NCI-H2107 treated with DMSO at 0.1 percent for 48 hours (cell line): ENCODE measurements at regions not wholly inside any gene's neighbourhood (a gene's known extent, or its start where the extent isn't known, plus 50 kb on each side); places are given as distances from the start of the nearest gene placed in this dataset.
A peak's percentile ranks its signal among the peaks of the same experiment; 100 is the strongest.

Source experiments
- DNase-seq: peaks from one replicate; lab custom pipeline; 2025; ENCODE audit not compliant: unreplicated experiment; lab: John Stamatoyannopoulos, UW

DNA sequence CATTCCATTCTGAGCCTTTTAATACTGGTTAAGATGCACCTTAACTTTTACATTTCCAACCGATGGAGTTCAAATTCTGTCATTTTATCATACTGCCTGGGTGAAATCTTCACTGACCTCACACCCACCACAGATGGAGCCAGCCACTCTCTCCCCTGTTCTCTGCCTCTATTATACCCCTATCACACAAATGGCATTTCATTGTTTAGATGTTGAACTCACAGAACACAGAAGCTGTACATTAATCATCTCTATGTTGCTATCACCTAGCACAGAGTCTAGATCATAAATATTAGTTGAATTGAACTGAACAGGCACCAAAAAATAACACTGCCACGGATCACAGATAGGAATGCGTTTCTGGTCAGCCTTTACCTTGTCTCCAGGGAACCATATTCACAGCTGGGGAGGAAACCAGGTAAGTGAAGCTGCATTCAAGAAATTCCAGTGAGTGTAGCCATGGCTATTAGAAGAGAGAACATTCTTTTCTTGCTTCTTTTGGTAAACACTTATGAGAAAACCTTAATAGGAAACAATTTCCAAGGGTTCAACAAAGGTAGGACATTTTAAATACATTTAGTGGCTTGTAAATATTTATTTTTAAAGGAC lies 194.9 kb upstream of the RMST start:
- DNase-seq: no peak

DNA sequence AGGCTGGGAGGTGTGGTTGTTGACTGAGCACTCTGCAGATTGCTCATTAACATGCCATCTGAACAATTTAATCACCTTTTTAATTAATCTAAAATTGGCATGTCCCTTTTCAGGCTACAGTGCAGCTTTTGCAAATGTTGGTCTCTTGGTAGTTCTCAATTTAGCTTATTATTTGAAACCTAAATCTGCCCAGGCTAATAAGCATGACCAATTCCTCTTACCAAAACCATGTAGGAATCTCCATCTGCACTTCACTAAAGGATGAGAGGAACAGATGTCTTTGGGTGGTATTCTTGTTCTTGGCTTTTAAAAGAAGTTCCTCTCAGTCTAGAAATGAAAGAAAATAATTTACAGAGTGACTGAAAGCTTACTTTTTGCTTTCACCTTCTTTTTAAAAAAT lies 190.1 kb upstream of the RMST start:
- no peak for DNase-seq

DNA sequence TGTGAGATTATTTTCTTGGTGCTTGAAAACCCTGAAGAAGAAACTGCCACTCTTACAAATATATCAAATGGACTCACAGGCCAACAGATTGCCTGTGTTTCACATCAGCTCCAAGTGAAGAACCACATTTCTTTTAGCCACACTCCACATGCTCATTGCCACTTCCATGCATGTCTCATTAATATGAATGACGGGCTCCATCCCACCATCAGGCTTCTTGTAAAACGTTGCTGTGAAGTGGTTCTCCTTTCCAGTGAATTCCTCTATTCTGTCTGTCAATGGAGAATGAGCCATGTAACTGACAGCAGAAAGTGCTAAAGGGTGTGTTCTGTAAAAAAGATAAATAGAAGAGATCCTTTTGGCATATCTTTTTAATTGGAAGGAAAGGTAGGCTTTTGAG lies 188.2 kb upstream of the RMST start:
- no peak for DNase-seq

DNA sequence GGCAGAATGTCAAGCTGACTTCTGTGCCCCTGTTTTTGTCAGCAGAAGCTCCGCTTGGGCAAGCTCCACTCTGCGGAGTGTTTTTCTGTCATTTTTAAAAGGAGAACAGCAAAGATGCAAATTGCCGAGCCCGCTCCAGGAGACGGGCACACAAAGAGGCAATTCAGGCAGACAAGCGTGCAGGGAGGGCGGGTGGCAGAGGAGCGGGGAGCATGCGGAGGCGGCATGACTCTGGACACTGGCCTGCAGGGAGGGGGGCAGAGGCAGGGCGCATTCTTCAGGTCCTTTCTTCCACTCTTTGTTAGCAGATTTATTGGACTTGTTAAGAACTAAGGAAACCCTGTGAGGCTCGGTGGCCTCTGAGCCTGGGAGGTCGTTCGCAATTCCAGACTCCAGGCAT lies 187.3 kb upstream of the RMST start:
- no peak for DNase-seq

DNA sequence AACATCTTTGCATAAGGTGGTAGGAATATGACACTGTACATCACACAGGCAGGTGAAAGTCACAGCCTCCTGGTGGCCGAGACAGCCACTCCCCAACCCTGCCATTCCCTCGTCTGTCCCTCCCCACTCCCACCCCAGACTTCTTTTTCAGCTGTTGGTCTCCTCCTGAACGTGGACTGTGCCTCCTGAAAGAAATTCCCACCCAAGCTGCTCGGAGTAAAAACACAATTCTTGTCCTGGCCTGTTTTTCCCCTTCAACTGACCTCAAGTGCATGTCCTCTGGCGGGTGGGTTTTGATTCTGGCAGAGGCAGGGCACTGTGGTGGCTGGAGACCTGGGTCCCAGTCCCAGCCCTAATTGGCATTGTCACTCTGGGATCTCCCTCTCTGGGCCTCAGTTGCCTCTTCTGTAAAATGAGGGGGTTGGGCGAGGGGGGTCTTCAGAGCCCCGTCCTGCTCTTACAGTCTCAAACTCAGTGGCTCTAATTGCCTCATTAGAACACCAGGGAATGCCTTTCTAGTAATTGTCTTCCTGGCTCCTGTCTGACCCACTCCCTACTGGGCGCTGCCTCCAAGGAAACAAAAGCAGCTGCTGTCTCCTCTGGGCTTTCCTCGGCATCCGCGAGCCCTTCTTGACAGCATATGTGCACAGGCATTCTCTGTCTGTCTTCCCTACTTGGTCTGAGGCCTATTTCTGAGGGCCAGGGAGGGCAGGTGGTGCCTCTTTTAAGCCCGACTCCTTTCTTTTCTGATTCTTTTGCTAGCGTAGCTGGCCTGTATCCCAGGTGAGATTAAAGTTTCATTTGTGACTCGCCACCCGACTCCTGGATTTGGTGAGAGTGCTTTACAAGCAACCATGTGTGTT lies 186.6 kb upstream of the RMST start:
- DNase-seq: peak; percentile 72

DNA sequence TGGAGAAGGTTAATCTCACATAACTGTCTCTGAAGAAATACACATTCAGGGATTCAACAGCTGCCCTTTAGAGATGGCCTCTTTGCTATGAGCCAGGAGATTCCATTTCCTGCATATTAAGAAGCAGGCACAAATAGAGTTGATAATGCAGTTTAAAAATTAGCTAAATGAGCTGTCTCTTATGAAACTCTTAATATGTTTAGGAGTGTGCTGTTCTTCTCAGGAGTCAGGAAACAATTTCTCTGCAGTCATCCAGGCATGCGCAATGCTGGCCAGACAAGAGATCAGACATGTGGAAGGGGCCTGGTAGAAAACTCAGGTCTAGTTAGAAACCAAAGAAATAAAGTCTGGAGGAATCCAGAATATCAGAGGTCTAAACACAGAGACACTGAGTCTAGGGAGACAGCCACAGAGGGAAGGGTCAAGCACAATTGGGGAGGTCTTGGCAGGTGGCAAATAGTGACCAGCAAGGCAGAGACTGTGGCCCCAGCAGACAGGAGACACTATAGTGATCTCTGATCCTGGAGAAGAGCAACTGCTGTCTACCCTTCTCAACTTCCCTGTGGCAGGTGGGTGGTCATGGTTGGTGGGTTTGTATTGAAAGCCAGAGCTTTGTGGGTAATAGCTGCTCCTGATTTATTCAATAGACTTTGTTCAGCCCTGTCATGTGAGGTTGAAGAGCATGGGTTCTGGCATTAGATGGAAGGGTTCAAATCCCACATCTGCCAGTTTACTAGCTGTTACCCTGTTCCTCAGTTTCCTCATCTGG lies 185.8 kb upstream of the RMST start:
- DNase-seq: no peak

DNA sequence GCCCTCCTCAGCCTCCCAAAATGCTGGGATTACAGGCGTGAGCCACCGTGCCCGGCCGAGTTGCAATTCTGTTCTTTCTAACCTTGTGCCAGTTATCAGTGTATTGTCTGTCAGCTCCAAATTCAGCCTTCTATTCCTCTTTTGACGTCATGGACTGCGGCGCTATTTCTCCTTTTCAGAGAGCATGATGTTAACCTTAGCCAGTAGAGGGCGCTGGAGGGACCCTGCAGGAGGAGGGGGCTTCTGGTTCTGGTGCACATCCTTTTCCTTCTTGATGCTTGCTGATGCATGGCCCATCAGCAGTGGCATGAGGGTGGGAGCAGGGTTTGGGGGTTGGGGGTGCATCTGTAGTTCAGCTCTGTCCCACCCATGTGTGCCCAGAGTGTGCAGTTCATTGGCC lies 179.3 kb upstream of the RMST start:
- DNase-seq: no peak

DNA sequence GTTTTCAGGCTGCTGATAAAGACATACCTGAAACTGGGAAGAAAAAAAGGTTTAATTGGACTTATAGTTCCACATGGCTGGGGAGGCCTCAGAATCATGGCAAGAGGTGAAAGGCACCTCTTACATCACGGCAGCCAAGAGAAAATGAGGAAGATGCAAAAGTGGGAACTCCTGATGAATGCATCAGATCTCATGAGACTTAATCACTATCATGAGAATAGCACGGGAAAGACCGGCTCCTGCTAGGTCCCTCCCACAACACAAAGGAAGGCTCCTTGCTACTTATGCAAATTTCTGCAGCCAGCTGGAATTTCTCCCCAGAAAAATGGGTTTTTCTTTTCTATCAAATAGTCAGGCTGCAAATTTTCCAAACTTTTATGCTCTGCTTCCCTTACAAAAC lies 174.1 kb upstream of the RMST start:
- DNase-seq: no peak

DNA sequence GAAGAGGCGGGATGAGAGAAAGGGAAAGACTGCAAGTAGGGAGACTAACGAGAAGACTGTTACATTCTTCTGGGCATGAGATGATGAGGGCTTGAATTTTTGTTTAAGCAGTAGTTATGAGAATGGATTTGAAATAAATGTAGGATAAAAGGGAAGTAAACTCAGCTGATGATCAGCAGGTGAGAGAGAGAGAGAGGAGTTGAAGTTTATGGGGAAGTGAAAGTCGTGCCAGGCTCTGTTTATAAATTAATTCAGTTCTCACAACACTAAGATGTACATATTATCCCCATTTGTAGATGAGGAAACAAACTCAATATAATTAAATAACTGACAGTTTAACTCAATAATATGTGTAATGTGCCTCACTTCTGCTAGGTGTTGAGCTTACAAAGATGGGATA lies 170.0 kb upstream of the RMST start:
- no peak for DNase-seq

DNA sequence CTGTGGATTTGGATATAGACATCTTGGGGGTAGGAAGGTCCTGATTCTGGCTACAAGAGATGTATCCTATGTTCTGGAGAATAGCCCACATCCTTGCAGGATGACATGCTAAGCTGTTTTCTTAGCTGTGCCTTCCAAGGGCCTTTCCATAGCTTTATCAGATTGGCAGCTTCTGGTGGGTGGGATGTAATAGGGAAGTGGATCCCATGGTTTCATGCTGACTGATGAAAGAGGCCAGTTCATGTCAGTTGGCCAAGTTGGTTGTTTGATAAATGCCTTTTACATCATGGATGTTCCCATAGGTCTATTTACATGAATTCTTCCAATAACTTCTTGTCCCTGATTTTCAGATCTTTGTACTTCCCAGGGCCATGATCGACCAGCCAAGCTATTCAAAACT lies 169.1 kb upstream of the RMST start:
- DNase-seq: no peak

DNA sequence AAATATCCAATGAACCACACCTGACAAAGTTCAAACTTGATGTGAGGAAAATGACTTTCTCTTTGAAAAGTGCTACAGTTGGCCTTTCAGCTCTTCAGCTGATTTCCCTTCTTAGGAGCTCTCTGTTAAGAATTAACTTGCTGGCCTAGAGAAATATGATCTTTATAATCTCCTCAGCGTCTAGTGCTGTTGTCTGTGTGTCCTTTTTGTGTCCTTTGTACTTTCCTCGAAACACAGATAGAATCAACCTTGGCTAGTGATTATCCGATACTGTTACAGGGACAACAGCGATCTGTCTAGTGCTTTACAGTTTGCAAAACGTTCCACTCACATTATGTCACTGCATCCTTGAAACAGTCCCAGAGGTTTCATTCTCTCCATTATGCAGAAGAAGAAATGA lies 162.8 kb upstream of the RMST start:
- DNase-seq: no peak

DNA sequence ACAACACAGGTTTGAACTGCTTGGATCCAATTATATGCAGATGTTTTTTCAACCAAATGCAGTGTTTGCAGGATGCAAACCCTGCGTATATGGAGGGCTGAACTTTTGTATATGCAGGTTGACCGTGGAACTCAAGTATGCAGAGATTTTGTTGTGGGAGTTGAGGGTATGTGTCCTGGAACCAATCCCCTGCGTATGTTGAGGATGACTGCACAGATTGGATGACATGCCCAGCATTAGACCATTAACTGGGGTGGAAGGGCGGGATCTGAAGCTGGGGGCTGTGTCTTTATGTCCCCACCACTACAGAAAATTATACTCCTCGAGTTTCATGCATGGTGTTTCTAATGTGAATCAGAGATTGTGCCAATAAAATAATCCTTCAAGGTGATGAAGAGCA lies 162.2 kb upstream of the RMST start:
- no peak for DNase-seq

DNA sequence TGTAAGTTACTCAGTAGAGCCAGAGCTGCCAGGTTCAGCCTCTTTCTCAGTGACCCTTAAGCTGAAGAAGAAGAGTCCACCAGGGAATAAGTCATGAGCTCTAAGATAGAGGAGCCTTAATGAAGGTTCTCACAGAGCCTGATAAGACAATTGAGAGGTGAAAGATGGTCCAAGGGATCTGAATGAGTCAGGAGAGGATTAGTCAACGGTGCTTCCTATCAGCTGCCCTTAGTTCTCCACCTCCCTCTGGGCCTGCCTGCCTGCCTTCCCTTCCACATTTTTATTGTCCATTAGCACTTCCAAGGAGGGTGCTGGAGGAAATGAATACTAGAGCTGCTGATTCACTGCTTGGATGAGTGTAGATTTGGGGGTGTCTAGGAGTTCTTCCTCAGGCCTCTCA lies 161.7 kb upstream of the RMST start:
- DNase-seq: no peak

DNA sequence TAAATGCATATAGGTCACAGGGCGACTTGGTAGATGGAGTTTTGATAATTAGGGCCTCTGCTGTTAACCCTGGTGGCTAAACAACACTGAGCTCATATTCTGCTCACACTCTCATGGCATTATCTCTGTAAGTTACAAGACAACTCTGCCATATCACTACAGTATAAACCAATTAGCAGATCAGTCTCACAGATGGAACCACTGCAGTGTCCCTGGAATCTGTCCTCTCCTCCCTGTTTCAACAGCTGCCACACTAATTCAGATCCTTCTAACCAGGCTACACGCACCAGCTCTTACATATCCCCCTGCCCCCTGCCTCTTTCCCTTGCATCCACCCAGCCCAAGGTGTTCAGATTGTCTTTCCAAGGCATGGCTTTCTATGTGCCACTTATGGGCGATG lies 161.0 kb upstream of the RMST start:
- DNase-seq: no peak

DNA sequence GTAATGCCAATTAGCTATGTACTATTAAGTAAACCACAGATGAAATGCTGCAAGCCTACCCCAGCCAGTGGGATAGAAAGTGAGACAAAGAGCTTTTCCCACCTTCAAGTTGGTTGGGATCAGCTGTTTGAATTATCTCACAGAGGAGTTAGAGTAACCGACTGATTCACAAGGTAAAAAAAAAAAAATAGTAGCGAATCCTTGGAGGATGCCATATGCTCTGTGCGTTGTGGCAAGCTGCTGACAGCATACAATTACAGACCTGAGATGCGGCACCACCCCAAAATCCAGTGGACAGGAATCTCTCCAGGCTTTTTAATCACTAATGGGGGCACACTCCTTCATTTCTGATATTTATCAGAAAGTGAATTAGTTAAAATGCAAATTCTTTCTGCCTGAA lies 157.0 kb upstream of the RMST start:
- DNase-seq: no peak

DNA sequence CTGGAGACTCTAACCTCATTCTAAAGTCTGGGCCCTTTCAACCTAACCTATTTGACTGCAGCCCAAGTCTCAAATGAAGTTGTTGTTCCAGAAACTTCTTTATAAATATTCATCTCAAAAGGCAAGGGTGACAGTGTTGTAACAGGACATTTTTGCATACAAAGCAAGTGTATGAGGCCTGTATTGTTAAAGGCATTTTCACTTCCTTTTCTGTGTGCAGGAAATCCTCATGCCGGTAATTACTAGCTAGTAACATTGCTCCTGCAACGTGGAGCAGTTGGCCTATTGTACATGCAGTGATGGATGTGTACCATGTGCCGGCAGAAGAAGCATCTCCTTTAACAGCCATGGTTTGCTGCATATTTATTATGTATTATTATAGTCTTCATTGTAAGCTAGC lies 156.5 kb upstream of the RMST start:
- DNase-seq: no peak

DNA sequence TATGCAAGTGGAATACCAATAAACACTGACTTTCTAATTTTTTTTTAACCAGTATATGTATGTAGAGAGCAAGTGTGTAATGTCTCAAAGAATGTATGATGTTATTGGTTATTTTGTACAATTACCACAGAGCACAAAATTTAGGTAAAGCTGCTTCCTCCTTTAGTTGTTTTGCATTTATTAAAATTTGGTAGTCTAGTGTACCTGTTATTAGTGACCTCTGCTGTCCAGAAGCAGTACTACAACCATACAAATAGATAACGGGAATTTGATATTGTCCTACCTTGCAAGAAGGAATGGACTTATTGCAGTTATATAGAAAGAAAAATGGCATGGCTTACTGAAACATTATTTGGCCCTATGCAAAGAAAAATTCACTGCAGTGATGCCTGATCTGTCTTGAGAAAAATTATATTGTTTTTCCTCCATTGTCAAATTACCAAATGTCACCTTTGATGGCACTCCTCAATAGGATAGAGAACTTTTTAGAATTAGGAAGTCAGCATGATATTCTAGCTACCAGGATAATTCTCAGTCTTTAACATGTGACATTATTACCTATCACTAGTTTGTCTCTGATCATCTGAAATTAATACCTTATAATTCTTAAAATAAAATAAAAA lies 153.9 kb upstream of the RMST start:
- peak; percentile 47 for DNase-seq

DNA sequence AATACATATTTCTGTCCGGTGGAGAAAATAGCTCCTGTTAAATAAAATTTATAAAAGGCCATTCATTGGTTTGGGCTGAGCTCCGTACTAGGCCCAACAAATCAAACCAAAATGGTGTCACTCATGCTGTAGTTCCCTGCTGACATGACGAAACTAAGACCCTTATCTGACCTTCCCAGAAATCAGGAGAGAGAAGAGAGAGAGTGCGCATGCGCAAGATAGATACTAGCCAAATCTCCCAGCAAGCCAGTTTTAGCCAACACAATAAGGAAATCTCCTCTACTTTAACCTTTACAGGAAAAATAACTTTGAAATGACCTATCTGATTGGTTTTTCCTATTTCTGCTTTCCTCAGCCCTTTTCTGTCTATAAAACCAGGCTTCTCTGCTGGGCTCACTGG lies 152.7 kb upstream of the RMST start:
- no peak for DNase-seq

DNA sequence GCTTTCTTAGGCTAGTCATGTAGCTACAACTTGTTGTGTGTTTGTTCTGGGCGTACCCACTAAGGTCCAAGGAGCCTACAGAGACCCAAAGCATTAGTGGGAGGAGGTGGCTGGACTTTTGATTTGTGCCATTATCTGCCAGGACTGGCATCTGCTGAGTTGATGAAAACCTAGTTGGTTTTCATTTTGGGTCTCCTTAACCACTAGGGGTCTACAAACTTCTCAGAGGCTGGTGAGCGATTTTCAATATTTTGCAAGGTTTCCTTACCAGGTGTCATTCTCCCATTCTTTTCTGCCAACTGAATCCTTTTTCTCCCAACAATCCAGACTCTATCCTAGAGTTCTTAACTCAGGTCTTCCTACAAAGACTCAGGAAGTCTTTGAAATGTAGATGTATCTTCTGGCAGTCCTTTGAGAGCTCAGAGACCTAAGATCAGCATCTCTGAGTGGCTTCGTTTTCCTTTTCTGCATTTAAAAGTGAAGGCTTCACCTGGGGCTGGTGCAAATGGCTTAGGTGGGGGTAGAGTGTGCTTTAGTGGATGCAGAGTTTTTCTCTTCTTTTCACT lies 150.0 kb upstream of the RMST start:
- DNase-seq: no peak

DNA sequence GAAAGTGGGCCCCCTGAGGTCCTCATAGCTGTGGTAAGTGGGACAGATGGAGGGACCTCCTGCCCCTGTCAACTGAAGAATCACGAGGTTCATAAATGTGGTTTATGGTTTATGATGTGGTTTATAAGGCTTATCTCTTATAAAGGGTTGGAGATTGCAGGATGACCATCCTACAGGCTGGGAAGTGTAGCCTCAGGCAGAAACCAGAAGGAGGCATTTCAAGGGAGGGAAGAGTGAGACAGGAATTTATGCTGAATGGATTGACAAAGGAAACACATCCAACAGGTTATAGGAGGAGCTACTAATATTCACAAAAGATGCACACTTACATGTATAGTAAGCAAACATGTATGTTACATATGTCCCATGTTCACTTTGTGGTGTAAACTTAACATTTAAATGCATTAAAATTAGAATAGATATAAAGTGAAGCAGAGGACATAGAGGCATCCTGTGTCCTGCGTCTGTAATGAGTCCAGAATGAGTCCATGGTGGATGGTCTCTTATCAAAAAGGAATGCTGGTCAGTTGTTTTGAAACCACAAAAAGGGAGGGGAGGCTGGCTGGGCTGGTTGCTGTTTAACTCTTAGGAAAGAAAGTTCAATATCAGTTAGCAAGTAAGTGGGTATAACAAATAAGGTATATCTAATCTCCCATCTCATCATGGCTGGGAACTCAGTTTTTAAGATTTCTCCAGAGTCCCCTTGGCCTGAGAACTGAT lies 149.0 kb upstream of the RMST start:
- DNase-seq: no peak

DNA sequence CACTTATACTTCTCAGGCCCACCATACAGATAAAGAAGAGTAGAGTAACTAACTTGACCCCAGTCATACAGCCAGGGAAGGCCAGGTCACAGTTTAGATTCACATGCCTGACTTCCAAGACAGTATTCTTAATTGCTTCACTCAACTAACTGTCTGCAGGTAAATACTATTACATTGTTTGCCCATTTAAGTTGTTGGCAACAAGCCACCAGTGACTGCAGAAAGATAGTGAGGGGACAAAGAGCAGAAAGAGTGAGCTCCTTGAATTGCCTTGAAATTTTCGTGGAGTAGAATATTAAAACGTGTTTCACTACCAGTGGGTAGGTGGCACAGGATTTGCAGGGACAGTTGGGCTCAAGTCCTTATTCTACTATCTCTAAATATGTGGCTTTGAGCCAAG lies 146.3 kb upstream of the RMST start:
- DNase-seq: no peak
